ENCODE measurements at regions not wholly inside any gene's neighbourhood (a gene's known extent, or its start where the extent isn't known, plus 50 kb on each side); places are given as distances from the start of the nearest gene placed in this dataset.

DNA sequence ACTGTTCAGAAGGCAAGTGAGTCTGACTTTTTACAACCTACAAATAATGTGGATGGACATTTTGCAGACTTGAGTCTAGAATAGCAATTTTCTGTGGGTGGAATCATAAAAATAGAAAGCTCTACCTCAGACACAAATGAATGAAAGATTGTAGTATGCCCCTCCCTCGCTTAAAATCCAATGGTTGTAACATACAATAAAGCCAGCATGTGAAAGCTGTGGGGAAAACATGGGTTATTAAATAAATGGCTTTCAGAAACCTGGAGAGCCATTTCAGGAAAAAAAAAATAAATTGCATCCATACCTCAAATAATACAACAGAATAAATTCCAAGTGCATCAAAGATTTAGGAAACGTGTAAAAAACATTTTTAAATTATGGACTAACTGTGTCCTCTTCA lies 123.1 kb upstream of the MON1B start:
- H3K4me3 ChIP-seq (ENCODE audit: low read depth, low read length) = no peak overlapping the region
- TF ChIP-seq MYC (IDR thresholded peaks at IDR 0.05; ENCODE audit: low read depth, low read length) (no peak), POLR2A (IDR thresholded peaks at IDR 0.05; ENCODE audit: extremely low read depth, insufficient read length) (no peak)
- TF ChIP-seq, protein P1, sequence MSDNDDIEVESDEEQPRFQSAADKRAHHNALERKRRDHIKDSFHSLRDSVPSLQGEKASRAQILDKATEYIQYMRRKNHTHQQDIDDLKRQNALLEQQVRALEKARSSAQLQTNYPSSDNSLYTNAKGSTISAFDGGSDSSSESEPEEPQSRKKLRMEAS (IDR thresholded peaks at IDR 0.05; ENCODE audit: low read depth, low read length) = no peak
- TF ChIP-seq, protein P2, sequence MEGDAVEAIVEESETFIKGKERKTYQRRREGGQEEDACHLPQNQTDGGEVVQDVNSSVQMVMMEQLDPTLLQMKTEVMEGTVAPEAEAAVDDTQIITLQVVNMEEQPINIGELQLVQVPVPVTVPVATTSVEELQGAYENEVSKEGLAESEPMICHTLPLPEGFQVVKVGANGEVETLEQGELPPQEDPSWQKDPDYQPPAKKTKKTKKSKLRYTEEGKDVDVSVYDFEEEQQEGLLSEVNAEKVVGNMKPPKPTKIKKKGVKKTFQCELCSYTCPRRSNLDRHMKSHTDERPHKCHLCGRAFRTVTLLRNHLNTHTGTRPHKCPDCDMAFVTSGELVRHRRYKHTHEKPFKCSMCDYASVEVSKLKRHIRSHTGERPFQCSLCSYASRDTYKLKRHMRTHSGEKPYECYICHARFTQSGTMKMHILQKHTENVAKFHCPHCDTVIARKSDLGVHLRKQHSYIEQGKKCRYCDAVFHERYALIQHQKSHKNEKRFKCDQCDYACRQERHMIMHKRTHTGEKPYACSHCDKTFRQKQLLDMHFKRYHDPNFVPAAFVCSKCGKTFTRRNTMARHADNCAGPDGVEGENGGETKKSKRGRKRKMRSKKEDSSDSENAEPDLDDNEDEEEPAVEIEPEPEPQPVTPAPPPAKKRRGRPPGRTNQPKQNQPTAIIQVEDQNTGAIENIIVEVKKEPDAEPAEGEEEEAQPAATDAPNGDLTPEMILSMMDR (IDR thresholded peaks at IDR 0.05; ENCODE audit: low read depth, low read length) = no peak
- DNase-seq (ENCODE audit: low read depth) = no peak

DNA sequence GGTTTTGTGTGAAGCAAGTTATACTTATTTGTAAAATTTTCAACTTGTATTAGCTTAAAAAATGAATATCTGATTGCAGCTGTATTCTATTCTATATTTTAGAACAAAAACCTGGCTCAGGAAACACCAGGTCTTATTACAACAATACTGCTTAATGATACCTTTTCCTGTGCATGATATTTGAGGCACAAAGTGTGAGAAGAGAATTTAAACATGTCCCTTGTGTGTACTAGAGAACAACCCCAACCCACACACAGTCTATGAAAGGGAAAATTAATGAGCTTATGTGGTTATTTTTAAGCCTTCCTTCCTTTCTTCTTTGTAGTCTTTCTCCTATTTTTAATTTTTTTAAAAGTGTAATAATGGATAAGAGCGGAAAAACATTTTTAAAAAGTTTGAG lies 122.6 kb upstream of the MON1B start:
- H3K4me3 ChIP-seq (ENCODE audit: low read depth, low read length) = no peak overlapping the region
- no peak for DNase-seq (ENCODE audit: low read depth)
- TF ChIP-seq MYC (IDR thresholded peaks at IDR 0.05; ENCODE audit: low read depth, low read length) = no peak
- TF ChIP-seq, protein P2 (IDR thresholded peaks at IDR 0.05; ENCODE audit: low read depth, low read length) = no peak
- no peak for TF ChIP-seq POLR2A (IDR thresholded peaks at IDR 0.05; ENCODE audit: extremely low read depth, insufficient read length)
- TF ChIP-seq, protein P1 (IDR thresholded peaks at IDR 0.05; ENCODE audit: low read depth, low read length) = no peak

DNA sequence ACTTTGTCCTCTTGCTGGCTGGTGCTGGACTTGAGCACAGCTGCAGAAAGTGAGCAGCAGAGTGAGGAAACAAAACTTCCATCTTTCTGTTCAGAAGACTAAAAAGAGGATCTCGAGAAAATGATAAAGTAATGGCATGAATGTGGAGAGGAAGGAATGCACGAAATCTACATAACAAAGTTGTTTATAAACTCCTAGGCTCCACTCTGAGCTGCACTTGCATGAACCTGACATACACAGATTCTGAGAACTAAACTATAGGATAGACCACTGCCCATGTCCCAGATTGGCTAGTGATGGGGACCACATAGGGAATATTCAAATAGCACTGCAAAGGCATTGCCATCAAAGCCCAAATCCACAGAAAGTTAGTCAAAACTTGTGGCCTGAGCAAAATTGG lies 121.1 kb upstream of the MON1B start:
- TF ChIP-seq, protein P2 (IDR thresholded peaks at IDR 0.05; ENCODE audit: low read depth, low read length) = no peak
- TF ChIP-seq, protein P1 (IDR thresholded peaks at IDR 0.05; ENCODE audit: low read depth, low read length) = no peak
- no peak for TF ChIP-seq POLR2A (IDR thresholded peaks at IDR 0.05; ENCODE audit: extremely low read depth, insufficient read length)
- no peak for TF ChIP-seq MYC (IDR thresholded peaks at IDR 0.05; ENCODE audit: low read depth, low read length)
- H3K4me3 ChIP-seq (ENCODE audit: low read depth, low read length) = no peak overlapping the region
- no peak for DNase-seq (ENCODE audit: low read depth)

DNA sequence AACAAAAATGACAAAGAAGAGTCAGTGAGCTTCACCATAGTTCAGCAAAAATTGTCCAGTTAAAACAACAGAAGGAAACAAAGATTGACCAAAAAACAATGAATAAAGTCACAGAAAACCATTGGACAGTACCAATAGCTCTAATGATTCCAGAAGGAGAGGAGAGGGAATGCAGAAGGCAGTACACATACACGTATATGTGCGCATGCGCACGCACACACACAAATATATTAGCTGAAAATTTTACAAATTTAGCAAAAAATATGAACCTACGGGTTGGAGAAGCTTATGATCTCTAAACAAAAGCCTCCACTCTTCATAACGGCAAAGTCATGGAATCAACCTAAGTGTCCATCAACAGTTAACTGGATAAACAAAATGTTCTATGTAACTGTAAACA lies 120.3 kb upstream of the MON1B start:
- no peak for DNase-seq (ENCODE audit: low read depth)
- TF ChIP-seq POLR2A (IDR thresholded peaks at IDR 0.05; ENCODE audit: extremely low read depth, insufficient read length) = no peak
- TF ChIP-seq, protein P1 (IDR thresholded peaks at IDR 0.05; ENCODE audit: low read depth, low read length) = no peak
- no peak for TF ChIP-seq MYC (IDR thresholded peaks at IDR 0.05; ENCODE audit: low read depth, low read length)
- TF ChIP-seq, protein P2 (IDR thresholded peaks at IDR 0.05; ENCODE audit: low read depth, low read length) = no peak
- no peak overlapping the region for H3K4me3 ChIP-seq (ENCODE audit: low read depth, low read length)

DNA sequence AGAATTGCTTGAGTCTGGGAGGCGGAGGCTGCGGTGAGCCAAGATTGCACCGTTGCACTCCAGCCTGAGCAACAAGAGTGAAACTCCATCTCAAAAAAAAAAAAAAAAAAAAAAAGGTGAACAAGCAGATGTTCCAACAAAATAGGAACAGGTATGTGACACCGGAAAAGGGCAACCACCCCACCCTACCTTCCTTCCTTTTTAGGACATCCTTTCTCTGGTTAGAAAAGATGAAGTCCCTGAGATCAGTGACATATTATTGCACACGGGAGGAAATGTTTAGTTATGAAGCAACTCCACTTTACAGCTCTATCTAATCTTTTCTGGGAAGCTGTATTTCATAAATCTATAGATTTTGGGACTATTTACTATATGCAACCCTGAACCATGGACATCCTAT lies 114.2 kb upstream of the MON1B start:
- TF ChIP-seq MYC (IDR thresholded peaks at IDR 0.05; ENCODE audit: low read depth, low read length) (no peak), POLR2A (IDR thresholded peaks at IDR 0.05; ENCODE audit: extremely low read depth, insufficient read length) (no peak)
- TF ChIP-seq, protein P2 (IDR thresholded peaks at IDR 0.05; ENCODE audit: low read depth, low read length) = no peak
- TF ChIP-seq, protein P1 (IDR thresholded peaks at IDR 0.05; ENCODE audit: low read depth, low read length) = no peak
- H3K4me3 ChIP-seq (ENCODE audit: low read depth, low read length) = no peak overlapping the region
- no peak for DNase-seq (ENCODE audit: low read depth)
